ENCODE measurements at regions not wholly inside any gene's neighbourhood (a gene's known extent, or its start where the extent isn't known, plus 50 kb on each side); places are given as distances from the start of the nearest gene placed in this dataset.
"Not testable (repeated sequence)": the region's sequence is repeated elsewhere in the genome, so short reads cannot be mapped to it uniquely, and the experiment has no call there.

DNA sequence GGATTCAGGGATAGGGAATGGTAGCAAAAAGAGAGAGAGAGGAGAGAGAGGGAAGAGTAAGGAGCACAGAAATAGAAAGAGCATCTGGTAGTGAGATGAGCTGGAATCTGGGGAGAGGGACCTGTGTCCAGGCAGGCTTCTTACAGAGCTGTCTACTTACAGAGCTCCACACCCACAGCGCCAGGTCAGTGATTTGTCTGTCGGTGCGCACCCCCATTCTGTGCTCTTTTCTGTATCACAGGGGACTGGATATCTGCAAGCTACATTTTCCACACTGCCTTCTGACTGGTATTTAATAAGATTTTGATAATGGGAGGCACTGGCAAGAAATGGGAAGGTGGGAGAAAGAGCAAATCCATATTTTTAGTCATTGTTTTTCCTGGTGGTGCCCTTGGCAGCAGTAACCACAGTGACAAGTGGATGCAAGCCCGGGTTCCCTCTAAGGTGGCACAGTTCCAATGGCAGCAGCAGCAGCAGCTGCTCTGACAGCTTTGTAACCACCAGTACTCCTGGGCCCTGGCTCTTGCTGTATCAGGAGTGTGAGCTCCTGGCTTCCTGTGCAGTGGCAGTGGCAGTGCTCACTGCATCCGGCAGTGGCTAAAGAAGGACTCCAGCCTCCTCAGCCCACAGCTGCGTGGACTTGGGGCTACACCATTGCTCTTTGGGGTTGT, 300.5 kb downstream of the TRIML1 start:
- TF ChIP-seq, protein P1, sequence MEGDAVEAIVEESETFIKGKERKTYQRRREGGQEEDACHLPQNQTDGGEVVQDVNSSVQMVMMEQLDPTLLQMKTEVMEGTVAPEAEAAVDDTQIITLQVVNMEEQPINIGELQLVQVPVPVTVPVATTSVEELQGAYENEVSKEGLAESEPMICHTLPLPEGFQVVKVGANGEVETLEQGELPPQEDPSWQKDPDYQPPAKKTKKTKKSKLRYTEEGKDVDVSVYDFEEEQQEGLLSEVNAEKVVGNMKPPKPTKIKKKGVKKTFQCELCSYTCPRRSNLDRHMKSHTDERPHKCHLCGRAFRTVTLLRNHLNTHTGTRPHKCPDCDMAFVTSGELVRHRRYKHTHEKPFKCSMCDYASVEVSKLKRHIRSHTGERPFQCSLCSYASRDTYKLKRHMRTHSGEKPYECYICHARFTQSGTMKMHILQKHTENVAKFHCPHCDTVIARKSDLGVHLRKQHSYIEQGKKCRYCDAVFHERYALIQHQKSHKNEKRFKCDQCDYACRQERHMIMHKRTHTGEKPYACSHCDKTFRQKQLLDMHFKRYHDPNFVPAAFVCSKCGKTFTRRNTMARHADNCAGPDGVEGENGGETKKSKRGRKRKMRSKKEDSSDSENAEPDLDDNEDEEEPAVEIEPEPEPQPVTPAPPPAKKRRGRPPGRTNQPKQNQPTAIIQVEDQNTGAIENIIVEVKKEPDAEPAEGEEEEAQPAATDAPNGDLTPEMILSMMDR (IDR thresholded peaks at IDR 0.05): no peak
- Mint-ChIP-seq H3K36me3 (ENCODE audit: unreplicated experiment) (no peaks in the 10 kb centered on the region), H3K4me1 (ENCODE audit: unreplicated experiment) (peaks cover 20% of the 10 kb centered on the region), H3K27ac (ENCODE audit: unreplicated experiment) (peak overlapping the region; percentile 54), H3K4me3 (ENCODE audit: unreplicated experiment) (no peak overlapping the region), H3K9me3 (ENCODE audit: unreplicated experiment) (no peaks in the 10 kb centered on the region), H3K27me3 (ENCODE audit: unreplicated experiment) (no peaks in the 10 kb centered on the region)
- DNase-seq (ENCODE audit: extremely low spot score, unreplicated experiment): no peak

DNA sequence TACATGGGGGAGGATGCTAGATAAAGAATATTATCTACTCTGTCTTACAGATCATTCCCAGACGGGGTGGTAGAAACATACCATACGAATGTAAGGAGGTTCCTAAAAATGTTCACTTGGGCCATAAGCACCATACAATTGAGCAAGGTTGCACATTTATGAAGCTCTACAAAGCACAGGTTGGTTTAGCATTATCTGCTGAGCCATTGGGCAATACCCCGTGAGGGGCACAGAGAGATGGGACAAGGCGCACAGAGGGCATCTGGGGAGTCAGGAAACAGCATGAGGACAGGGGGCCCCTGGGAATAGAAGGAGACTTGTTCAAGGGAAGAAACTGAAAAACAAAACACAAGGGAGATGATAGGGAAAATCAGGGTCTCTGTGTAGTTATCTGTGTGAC, 305.3 kb downstream of the TRIML1 start:
- DNase-seq (ENCODE audit: extremely low spot score, unreplicated experiment): no peak
- Mint-ChIP-seq H3K27me3 (ENCODE audit: unreplicated experiment) (no peaks in the 10 kb centered on the region), H3K27ac (ENCODE audit: unreplicated experiment) (peak overlapping the region; percentile 64), H3K4me1 (ENCODE audit: unreplicated experiment) (peaks cover 14% of the 10 kb centered on the region), H3K4me3 (ENCODE audit: unreplicated experiment) (no peak overlapping the region), H3K36me3 (ENCODE audit: unreplicated experiment) (no peaks in the 10 kb centered on the region), H3K9me3 (ENCODE audit: unreplicated experiment) (no peaks in the 10 kb centered on the region)
- TF ChIP-seq, protein P1 (IDR thresholded peaks at IDR 0.05): no peak

GRCh38 chr4:188448996-188449395, 309.8 kb downstream of the TRIML1 start:
- DNase-seq (ENCODE audit: extremely low spot score, unreplicated experiment); H3K36me3 Mint-ChIP-seq (ENCODE audit: unreplicated experiment); H3K27ac Mint-ChIP-seq (ENCODE audit: unreplicated experiment); H3K9me3 Mint-ChIP-seq (ENCODE audit: unreplicated experiment); H3K4me3 Mint-ChIP-seq (ENCODE audit: unreplicated experiment); H3K27me3 Mint-ChIP-seq (ENCODE audit: unreplicated experiment): not testable (repeated sequence)
- peaks cover 27% of the 10 kb centered on the region for H3K4me1 Mint-ChIP-seq (ENCODE audit: unreplicated experiment)

DNA sequence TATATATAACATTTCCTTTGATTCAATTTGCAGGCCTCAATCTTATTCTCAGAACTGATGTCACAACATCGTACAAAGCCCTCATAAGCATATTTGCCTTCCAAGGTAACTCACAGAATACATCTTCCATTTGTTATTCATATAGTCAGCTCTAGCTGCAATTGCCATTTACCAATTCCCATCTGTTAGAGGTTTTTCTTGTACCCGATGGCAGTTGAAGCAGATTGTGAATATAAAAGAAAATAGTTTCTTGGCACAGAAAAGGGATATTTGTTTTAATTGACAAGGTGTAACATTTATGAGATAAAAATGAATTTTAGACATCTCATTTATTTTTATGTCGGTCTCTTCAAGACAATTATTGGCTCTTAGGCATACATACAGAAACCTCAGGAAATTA, 311.3 kb downstream of the TRIML1 start:
- Mint-ChIP-seq H3K27ac (ENCODE audit: unreplicated experiment) (no peak overlapping the region), H3K4me3 (ENCODE audit: unreplicated experiment) (no peak overlapping the region), H3K9me3 (ENCODE audit: unreplicated experiment) (no peaks in the 10 kb centered on the region), H3K4me1 (ENCODE audit: unreplicated experiment) (peaks cover 26% of the 10 kb centered on the region), H3K36me3 (ENCODE audit: unreplicated experiment) (no peaks in the 10 kb centered on the region), H3K27me3 (ENCODE audit: unreplicated experiment) (no peaks in the 10 kb centered on the region)
- TF ChIP-seq, protein P1 (IDR thresholded peaks at IDR 0.05): no peak
- DNase-seq (ENCODE audit: extremely low spot score, unreplicated experiment): no peak

- H3K4me3 Mint-ChIP-seq (ENCODE audit: unreplicated experiment): no peak overlapping the region
- TF ChIP-seq, protein P1 (IDR thresholded peaks at IDR 0.05): no peak
- DNase-seq (ENCODE audit: extremely low spot score, unreplicated experiment): no peak
- H3K9me3 Mint-ChIP-seq (ENCODE audit: unreplicated experiment): no peaks in the 10 kb centered on the region
- no peaks in the 10 kb centered on the region for H3K36me3 Mint-ChIP-seq (ENCODE audit: unreplicated experiment)
- peaks cover 26% of the 10 kb centered on the region for H3K4me1 Mint-ChIP-seq (ENCODE audit: unreplicated experiment)
- H3K27me3 Mint-ChIP-seq (ENCODE audit: unreplicated experiment): no peaks in the 10 kb centered on the region
- no peak overlapping the region for H3K27ac Mint-ChIP-seq (ENCODE audit: unreplicated experiment)
These were observed 312.9 kb downstream of the TRIML1 start for GRCh38 chr4:188452097-188452496.

All from osteocyte (in vitro differentiated cells).